Mesothelial cell of epicardium (in vitro differentiated cells): ENCODE measurements at regions not wholly inside any gene's neighbourhood (a gene's known extent, or its start where the extent isn't known, plus 50 kb on each side); places are given as distances from the start of the nearest gene placed in this dataset.

Source experiments
- DNase-seq, 2 experiments: peaks; one replicate each; pipeline ENCODE4 v3.0.0; 2021; ENCODE audit warnings: low spot score in 2 of 2; ENCODE audit not compliant: unreplicated experiment in 2 of 2
- H3K27ac Mint-ChIP-seq: 2 replicates; pipeline ENCODE4 v1.8.0; 2021; ENCODE audit warnings: mixed read lengths
- H3K27me3 Mint-ChIP-seq: 2 replicates; pipeline ENCODE4 v1.8.0; 2021; ENCODE audit warnings: low read depth, mixed read lengths
- H3K36me3 Mint-ChIP-seq: 2 replicates; pipeline ENCODE4 v1.8.0; 2021; ENCODE audit warnings: mixed read lengths
- H3K4me1 Mint-ChIP-seq: 2 replicates; pipeline ENCODE4 v1.8.0; 2021; ENCODE audit warnings: mixed read lengths
- H3K4me3 Mint-ChIP-seq: 2 replicates; pipeline ENCODE4 v1.8.0; 2021; ENCODE audit warnings: mild to moderate bottlenecking, moderate library complexity, mixed read lengths
- H3K9me3 Mint-ChIP-seq: 2 replicates; pipeline ENCODE4 v1.8.0; 2021; ENCODE audit warnings: mixed read lengths
- TF ChIP-seq, protein P1 (sequence below): fragments of 200-600 bp; sonication (generic); IDR thresholded peaks from one replicate; pipeline ENCODE4 v1.5.0; 2021; ENCODE audit warnings: antibody characterized with exemption; ENCODE audit not compliant: unreplicated experiment

DNA sequence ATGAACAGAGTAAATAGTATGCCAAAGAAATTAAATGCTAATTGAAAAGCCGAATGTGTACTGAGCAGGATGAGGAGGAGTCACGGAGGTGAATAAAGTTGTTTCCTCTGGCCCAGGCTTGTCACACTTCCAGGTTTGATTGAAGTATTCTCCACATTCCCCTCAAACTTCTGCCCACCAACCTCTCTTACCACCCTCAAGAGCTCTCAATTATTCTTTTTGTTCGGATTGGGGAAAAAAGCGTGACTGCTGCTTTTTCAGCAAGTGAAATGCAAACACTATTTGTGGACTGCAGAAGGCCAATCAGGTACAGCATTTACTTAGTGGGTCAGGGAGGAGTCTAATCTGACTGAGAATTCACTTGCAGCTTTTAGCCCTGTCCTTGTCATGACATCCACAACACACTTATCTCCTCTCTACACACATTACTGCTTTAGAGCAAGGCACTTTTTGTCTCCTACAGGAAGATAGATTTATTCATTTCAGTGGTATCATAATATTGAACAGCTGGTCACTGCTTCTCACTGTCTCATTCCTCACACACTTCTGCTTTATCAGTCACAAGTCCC lies 375.6 kb upstream of the PRMT6 start:
- H3K4me1 Mint-ChIP-seq = peaks cover 1% of the 10 kb centered on the region
- no peak overlapping the region for H3K4me3 Mint-ChIP-seq
- peaks cover 2% of the 10 kb centered on the region for H3K27me3 Mint-ChIP-seq
- no peaks in the 10 kb centered on the region for H3K9me3 Mint-ChIP-seq
- DNase-seq = no peak
- no peak overlapping the region for H3K27ac Mint-ChIP-seq
- H3K36me3 Mint-ChIP-seq = no peaks in the 10 kb centered on the region
- TF ChIP-seq, protein P1, sequence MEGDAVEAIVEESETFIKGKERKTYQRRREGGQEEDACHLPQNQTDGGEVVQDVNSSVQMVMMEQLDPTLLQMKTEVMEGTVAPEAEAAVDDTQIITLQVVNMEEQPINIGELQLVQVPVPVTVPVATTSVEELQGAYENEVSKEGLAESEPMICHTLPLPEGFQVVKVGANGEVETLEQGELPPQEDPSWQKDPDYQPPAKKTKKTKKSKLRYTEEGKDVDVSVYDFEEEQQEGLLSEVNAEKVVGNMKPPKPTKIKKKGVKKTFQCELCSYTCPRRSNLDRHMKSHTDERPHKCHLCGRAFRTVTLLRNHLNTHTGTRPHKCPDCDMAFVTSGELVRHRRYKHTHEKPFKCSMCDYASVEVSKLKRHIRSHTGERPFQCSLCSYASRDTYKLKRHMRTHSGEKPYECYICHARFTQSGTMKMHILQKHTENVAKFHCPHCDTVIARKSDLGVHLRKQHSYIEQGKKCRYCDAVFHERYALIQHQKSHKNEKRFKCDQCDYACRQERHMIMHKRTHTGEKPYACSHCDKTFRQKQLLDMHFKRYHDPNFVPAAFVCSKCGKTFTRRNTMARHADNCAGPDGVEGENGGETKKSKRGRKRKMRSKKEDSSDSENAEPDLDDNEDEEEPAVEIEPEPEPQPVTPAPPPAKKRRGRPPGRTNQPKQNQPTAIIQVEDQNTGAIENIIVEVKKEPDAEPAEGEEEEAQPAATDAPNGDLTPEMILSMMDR = no peak

DNA sequence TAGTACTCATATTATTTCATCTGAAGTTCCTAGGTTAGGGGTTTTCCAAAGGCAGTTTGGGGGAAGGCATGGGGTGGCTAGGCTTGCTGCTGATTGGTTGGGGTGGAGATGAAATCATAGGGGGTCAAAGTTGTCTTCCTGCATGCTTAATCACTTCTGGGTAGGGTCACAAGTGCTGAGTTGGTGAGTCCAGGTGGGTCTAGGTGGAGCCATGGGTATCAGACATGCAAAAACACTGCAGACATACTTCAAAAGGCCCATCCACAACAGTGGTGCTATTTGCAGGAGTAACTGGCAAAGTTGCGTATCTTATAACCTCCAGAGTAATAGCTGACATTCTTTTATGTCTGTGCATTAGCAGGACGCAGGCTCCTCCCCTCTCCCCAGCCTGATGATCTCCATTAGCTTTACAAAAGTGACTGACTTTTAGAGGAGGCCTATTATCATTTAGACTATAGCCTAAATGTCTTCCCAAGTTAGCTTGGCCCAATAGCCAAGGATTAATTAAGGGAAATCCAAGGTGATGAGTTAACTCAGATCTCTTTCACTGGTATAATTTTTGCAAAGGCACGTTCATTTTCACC lies 374.4 kb upstream of the PRMT6 start:
- Mint-ChIP-seq H3K27me3 (no peaks in the 10 kb centered on the region), H3K27ac (no peak overlapping the region), H3K9me3 (no peaks in the 10 kb centered on the region), H3K4me1 (peaks cover under 1% of the 10 kb centered on the region), H3K36me3 (no peaks in the 10 kb centered on the region), H3K4me3 (no peak overlapping the region)
- no peak for DNase-seq
- TF ChIP-seq, protein P1 = no peak

DNA sequence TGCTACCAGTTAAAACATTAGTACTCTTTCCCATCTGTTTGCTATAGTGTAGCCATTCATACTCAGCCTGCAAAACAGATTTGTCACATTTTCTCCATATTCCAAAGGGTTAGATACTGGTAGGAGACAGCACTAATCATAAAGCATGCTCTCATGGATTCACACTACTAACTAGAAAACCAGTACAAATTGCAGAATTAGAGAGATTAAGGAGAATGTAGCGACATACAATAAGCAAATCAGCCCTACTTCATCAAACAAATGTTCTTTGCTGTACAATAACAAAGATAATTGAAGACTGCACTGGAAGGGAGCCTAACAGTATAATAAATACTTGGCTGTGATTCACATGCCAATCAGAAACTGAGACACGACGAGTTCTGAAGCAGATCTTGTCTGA lies 368.0 kb upstream of the PRMT6 start:
- Mint-ChIP-seq H3K36me3 (no peaks in the 10 kb centered on the region), H3K4me3 (no peak overlapping the region), H3K9me3 (no peaks in the 10 kb centered on the region), H3K27me3 (peaks cover 6% of the 10 kb centered on the region), H3K27ac (no peak overlapping the region), H3K4me1 (peaks cover 3% of the 10 kb centered on the region)
- TF ChIP-seq, protein P1 = no peak
- DNase-seq = no peak

DNA sequence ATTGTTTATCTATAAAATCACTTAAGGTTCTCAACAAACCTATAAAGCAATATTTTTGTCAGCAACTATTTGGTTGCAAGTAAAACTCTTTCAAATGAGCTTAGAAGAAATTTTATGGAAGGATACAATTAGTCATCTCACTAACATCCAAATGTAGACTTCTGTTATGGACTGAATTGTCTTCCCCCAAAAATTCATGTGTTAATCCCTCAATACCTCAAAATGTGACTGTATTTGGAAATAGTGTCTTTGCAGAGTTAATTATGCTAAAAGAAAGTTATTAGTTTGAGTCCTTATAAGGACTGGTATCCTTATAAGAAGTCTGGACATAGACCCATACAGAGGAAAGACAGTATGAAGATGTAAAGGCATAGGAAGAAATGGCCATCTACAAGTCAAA lies 357.8 kb upstream of the PRMT6 start:
- Mint-ChIP-seq H3K4me1 (peaks cover 2% of the 10 kb centered on the region), H3K27me3 (peaks cover 4% of the 10 kb centered on the region), H3K9me3 (no peaks in the 10 kb centered on the region), H3K27ac (no peak overlapping the region), H3K36me3 (no peaks in the 10 kb centered on the region), H3K4me3 (no peak overlapping the region)
- DNase-seq = no peak
- TF ChIP-seq, protein P1 = no peak

DNA sequence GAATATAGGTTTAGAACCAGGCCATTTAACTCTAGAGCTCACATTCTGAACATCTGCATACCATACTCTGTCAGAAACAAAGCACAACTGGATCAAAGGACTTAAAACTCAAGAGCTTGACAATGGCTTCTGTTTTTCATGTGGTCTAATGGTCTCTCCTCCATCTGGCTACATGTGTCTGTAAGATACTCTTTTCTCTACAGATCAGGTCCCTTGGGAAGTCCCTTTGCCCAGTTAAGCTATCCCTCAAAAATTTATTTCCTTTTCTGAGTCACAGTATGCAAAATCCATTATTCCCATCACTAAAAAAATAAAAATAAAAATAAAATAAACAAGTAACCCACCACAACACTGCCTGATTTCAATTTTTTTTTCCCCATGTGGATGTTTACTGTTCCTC lies 357.0 kb upstream of the PRMT6 start:
- no peak overlapping the region for H3K27ac Mint-ChIP-seq
- no peaks in the 10 kb centered on the region for H3K4me1 Mint-ChIP-seq
- no peaks in the 10 kb centered on the region for H3K36me3 Mint-ChIP-seq
- TF ChIP-seq, protein P1 = no peak
- DNase-seq = no peak
- H3K9me3 Mint-ChIP-seq = no peaks in the 10 kb centered on the region
- peaks cover 4% of the 10 kb centered on the region for H3K27me3 Mint-ChIP-seq
- no peak overlapping the region for H3K4me3 Mint-ChIP-seq
